Ovary (tissue), 7 donors: ENCODE measurements at regions not wholly inside any gene's neighbourhood (a gene's known extent, or its start where the extent isn't known, plus 50 kb on each side); places are given as distances from the start of the nearest gene placed in this dataset.

Experiments used
- DNase-seq, 5 donors: peaks; one replicate each; pipeline ENCODE4 v3.0.0-alpha.2; 2019 to 2020
- H3K27ac ChIP-seq, 2 donors: fragments of 200-600 bp; one replicate each; pipeline versions ENCODE4 v1.5.1 to v1.8.0; 2019 to 2022
- H3K27me3 ChIP-seq: fragments of 200-600 bp; one replicate; pipeline ENCODE4 v1.8.0; 2022
- H3K36me3 ChIP-seq: fragments of 200-600 bp; sonication (generic); one replicate; pipeline ENCODE4 v1.5.1; 2019
- H3K4me1 ChIP-seq: one replicate; pipeline ENCODE4 v1.8.1; 2013; ENCODE audit warnings: mild to moderate bottlenecking, moderate library complexity; ENCODE audit not compliant: insufficient read depth
- H3K4me3 ChIP-seq: fragments of 200-600 bp; sonication (generic); one replicate; pipeline ENCODE4 v1.5.1; 2017
- H3K9me3 ChIP-seq, 2 donors: fragments of 200-600 bp in 1 of 2; sonication (generic) in 1 of 2; one replicate each; pipeline versions ENCODE4 v1.5.1 to v1.8.1; 2013 to 2019; ENCODE audit warnings: mild to moderate bottlenecking in 1 of 2, moderate library complexity in 1 of 2
- EP300 ChIP-seq: sonication (generic); formaldehyde crosslinking; IDR thresholded peaks from one replicate; pipeline ENCODE4 v1.6.1; 2017; ENCODE audit warnings: antibody characterized with exemption
- POLR2A ChIP-seq: fragments of 450-650 bp; IDR thresholded peaks from one replicate; pipeline ENCODE4 v1.6.1; 2017; ENCODE audit warnings: antibody characterized with exemption, mild to moderate bottlenecking, moderate library complexity
- WGBS, 3 donors: extraction: QIAGEN DNeasy Blood & Tissue Kit in 1 of 3; methylation state at CpG; one replicate each; pipeline versions ENCODE4 v1.1.5 to v1.1.7; 2013 to 2017; 5-methylcytosine and 5-hydroxymethylcytosine counted together
- intact Hi-C, 4 donors: fragments of 100-400 bp; cut with DNase I; formaldehyde crosslinking; loops; one replicate each; pipeline versions ENCODE4 v1.11.0 to v1.15.1; 2022 to 2023
- TF ChIP-seq, protein P1 (sequence below), 3 donors: fragments of 450-650 bp in 2 of 3; fragments of 200-600 bp in 1 of 3; IDR thresholded peaks; one replicate each; pipeline versions ENCODE4 v1.5.1 to v1.8.0; 2016 to 2022; ENCODE audit warnings: antibody characterized with exemption in 3 of 3, mild to moderate bottlenecking in 1 of 3
- donor health status: DM: no; HTN: no; CAD: no; lungs with moderate emphysema.
- donor health status: DM: no; HTN: no; CAD: no.
- donor health status: Bipolar disorder and iron deficiency.
- donor health status: DM: no; HTN: no; CAD: no.
- donor health status: DM: yes; HTN: yes; CAD: no.

DNA sequence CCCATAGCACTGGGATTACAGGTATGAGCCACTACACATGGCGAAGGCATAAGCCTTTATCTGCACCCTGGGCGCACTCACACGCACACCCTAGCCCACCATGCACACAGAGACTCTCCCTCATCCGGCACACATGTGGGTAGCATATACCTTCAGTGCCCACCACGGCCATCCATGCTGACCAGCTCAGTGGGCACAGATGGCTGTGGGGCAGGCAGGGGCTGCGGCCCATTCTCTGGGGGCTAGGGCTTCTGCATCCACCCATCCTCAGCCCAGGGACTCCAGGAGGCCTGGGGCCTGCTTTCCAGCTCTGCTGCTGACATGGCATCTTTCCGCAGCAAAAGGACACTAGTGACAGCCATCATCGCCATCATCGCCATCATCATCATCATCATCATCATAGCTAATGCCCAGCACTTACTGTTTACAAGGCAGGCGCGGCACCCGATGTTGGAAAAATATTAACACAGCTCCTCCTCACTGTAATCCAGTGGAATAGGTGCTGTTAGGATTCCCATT is 111.2 kb downstream of the NCOR2 start:
- no peak for TF ChIP-seq POLR2A
- DNase-seq = no peak
- Histone ChIP-seq H3K4me3 (no peak overlapping the region), H3K4me1 (peaks cover 28% of the 10 kb centered on the region), H3K9me3 (no peaks in the 10 kb centered on the region), H3K36me3 (no peaks in the 10 kb centered on the region), H3K27me3 (no peaks in the 10 kb centered on the region), H3K27ac (no peak overlapping the region)
- intact Hi-C loops = no loop called here
- 93 to 97% (median 95%) methylated on average over 12 of the region's 12 CpGs for WGBS, 3 donors

- H3K4me3 ChIP-seq = no peak overlapping the region
- no peaks in the 10 kb centered on the region for H3K27me3 ChIP-seq
- intact Hi-C loops = no loop called here
- TF ChIP-seq, protein P1, sequence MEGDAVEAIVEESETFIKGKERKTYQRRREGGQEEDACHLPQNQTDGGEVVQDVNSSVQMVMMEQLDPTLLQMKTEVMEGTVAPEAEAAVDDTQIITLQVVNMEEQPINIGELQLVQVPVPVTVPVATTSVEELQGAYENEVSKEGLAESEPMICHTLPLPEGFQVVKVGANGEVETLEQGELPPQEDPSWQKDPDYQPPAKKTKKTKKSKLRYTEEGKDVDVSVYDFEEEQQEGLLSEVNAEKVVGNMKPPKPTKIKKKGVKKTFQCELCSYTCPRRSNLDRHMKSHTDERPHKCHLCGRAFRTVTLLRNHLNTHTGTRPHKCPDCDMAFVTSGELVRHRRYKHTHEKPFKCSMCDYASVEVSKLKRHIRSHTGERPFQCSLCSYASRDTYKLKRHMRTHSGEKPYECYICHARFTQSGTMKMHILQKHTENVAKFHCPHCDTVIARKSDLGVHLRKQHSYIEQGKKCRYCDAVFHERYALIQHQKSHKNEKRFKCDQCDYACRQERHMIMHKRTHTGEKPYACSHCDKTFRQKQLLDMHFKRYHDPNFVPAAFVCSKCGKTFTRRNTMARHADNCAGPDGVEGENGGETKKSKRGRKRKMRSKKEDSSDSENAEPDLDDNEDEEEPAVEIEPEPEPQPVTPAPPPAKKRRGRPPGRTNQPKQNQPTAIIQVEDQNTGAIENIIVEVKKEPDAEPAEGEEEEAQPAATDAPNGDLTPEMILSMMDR (IDR thresholded peaks at IDR 0.05) = no peak
- TF ChIP-seq EP300 (no peak), POLR2A (no peak)
- peaks cover 28% of the 10 kb centered on the region for H3K4me1 ChIP-seq
- H3K36me3 ChIP-seq = no peaks in the 10 kb centered on the region
- H3K9me3 ChIP-seq = no peaks in the 10 kb centered on the region
- WGBS, 3 donors = 57 to 72% (median 59%) methylated on average over 9 of the region's 9 CpGs
- peak overlapping the region in 1 of 2 donors; percentile 11 for H3K27ac ChIP-seq
- DNase-seq = peak in 1 of 5 donors; percentile 23
Observed at GRCh38 chr12:124455336-124455735, 112.1 kb downstream of the NCOR2 start.

GRCh38 chr12:124454735-124455134 is 112.7 kb downstream of the NCOR2 start:
- intact Hi-C loops = no loop called here
- Histone ChIP-seq H3K27me3 (no peaks in the 10 kb centered on the region), H3K36me3 (no peaks in the 10 kb centered on the region), H3K27ac (no peak overlapping the region), H3K4me3 (no peak overlapping the region), H3K4me1 (peaks cover 28% of the 10 kb centered on the region), H3K9me3 (no peaks in the 10 kb centered on the region)
- DNase-seq = no peak
- TF ChIP-seq, protein P1 (IDR thresholded peaks at IDR 0.05) = no peak
- no peak for TF ChIP-seq POLR2A
- TF ChIP-seq EP300 = no peak
- 16 to 32% (median 28%) methylated on average over 13 of the region's 13 CpGs for WGBS, 3 donors

DNA sequence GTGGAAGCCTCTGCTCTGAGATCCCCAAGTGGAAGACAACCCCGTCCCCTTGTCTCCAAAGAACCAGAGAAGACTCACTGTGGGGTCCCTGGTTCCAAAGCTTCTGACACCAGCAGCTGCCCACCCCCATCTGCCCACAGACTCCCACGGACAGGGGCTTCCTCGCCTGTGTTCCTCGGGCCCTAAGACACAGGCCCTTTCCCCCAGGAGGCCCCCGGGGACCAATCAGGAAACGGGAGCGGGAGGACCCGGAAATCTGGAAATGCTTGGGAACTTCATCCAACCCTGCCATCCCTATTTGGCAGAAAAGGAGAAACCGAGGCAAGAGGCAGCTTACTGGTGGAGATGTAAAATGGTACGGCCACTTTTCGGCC is 113.1 kb downstream of the NCOR2 start:
- intact Hi-C loops = no loop called here
- no peak for DNase-seq
- Histone ChIP-seq H3K4me1 (peaks cover 28% of the 10 kb centered on the region), H3K4me3 (no peak overlapping the region), H3K36me3 (no peaks in the 10 kb centered on the region), H3K9me3 (no peaks in the 10 kb centered on the region), H3K27ac (peak overlapping the region in 1 of 2 donors; percentile 24), H3K27me3 (no peaks in the 10 kb centered on the region)
- TF ChIP-seq EP300 = no peak
- no peak for TF ChIP-seq POLR2A
- TF ChIP-seq, protein P1 (IDR thresholded peaks at IDR 0.05) = no peak
- WGBS, 3 donors = 56 to 63% (median 59%) methylated on average over 10 to 11 of the region's 11 CpGs

DNA sequence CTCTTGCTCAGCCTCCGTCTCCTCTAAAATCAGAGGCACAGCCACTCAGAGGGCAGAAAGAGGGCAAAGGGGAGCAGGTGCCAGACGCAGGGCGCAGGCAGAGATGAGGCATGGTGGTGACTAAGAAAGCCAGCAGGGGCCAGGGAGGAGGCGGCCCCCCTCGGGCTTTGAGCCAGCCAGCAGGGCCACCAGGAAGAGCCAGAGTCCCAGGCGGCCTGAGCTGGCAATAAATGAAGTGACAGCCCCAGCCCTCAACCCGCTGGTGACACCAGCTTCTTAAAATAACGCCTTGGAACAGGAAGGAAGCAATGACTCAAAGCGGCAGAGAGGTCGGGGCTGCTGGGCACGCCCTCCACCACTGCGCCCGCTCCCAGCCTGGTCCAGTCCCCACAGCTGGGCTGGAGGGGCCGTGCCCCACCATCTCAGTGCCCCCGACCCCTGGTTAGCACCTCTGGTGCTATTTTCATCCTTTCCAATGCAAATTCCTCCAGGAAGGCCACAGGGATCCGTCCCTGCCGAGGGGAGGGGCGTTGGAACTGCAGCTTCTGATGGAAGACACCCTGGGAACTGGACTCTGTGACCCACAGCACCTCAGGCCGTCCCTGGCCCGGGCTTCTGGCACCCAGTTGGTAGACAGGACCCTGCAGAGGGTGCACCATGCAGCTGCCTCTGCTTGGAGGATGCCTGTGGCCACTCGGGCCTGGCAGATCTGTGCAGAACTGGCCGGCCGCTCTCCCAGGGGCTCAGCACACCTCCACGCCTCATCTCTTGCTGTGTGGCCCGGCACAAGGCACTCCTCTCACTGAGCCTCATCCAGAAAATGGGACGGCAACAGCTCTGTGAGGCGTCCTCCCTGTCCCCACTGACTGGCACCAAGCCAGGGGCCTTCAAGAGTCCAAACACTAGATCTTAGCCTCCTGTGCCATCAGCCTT is 113.7 kb downstream of the NCOR2 start:
- WGBS, 3 donors = 71 to 81% (median 75%) methylated on average over 27 of the region's 27 CpGs
- Histone ChIP-seq H3K9me3 (no peaks in the 10 kb centered on the region), H3K27me3 (no peaks in the 10 kb centered on the region), H3K4me1 (peaks cover 28% of the 10 kb centered on the region), H3K36me3 (no peaks in the 10 kb centered on the region), H3K27ac (peak overlapping the region in 1 of 2 donors; percentile 24), H3K4me3 (no peak overlapping the region)
- TF ChIP-seq EP300 (no peak), POLR2A (no peak)
- TF ChIP-seq, protein P1 (IDR thresholded peaks at IDR 0.05) = no peak
- intact Hi-C loops = no loop called here
- DNase-seq = peak in 2 of 5 donors; percentile 58 to 62
